ENCODE measurements at regions not wholly inside any gene's neighbourhood (a gene's known extent, or its start where the extent isn't known, plus 50 kb on each side); places are given as distances from the start of the nearest gene placed in this dataset.

DNA sequence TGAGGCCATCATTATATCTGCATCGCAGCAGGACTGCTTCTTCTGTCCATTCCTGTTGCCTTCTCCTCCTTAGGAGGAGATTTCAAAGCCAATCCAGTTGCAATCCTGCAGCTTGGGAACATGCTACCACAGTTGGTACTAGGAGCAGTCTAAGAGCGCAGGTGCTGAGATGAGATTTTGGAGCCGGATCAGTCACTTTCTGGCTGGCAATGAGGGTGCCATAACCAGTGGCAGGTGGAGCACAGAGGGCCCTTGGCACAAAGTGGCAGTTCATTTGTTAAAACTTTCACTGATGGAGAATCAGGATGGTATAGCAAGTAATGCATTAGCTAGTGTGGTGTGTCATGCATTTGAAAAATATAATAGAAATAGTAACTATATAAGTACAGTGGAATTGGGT lies 173.7 kb upstream of the ATP5MC3 start:
- H3K27me3 ChIP-seq (replicated peaks; ENCODE audit: control insufficient read depth, insufficient read depth, low read length), result no peaks in the 10 kb centered on the region; the same call in 1 of the 2 replicates
- intact Hi-C loops (cut with micrococcal nuclease; ENCODE audit: unreplicated experiment), result no loop called here
- Mint-ChIP-seq H3K36me3 (ENCODE audit: insufficient read depth, unreplicated experiment) (no peaks in the 10 kb centered on the region), H3K4me3 (ENCODE audit: unreplicated experiment) (no peak overlapping the region), H3K9me3 (ENCODE audit: unreplicated experiment) (no peaks in the 10 kb centered on the region), H3K4me1 (ENCODE audit: low read depth, unreplicated experiment) (no peaks in the 10 kb centered on the region), H3K27me3 (ENCODE audit: insufficient read depth, unreplicated experiment) (peaks cover 28% of the 10 kb centered on the region), H3K27ac (ENCODE audit: unreplicated experiment) (no peak overlapping the region)
- TF ChIP-seq, protein P1, sequence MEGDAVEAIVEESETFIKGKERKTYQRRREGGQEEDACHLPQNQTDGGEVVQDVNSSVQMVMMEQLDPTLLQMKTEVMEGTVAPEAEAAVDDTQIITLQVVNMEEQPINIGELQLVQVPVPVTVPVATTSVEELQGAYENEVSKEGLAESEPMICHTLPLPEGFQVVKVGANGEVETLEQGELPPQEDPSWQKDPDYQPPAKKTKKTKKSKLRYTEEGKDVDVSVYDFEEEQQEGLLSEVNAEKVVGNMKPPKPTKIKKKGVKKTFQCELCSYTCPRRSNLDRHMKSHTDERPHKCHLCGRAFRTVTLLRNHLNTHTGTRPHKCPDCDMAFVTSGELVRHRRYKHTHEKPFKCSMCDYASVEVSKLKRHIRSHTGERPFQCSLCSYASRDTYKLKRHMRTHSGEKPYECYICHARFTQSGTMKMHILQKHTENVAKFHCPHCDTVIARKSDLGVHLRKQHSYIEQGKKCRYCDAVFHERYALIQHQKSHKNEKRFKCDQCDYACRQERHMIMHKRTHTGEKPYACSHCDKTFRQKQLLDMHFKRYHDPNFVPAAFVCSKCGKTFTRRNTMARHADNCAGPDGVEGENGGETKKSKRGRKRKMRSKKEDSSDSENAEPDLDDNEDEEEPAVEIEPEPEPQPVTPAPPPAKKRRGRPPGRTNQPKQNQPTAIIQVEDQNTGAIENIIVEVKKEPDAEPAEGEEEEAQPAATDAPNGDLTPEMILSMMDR (IDR thresholded peaks at IDR 0.05; ENCODE audit: insufficient read depth in 1 of 2, low read depth in 1 of 2, low read length in 1 of 2, severe bottlenecking in 1 of 2, unreplicated experiment in 1 of 2), result no peak
- no peak for DNase-seq
- ChIA-PET CTCF (interaction anchor here (0.5 kb wide), 1 partner anchor 403 kb away, joined by 4 read pairs; no protein-coding TSS in a partner anchor), POLR2A (no interaction called here)
- H3K9me3 ChIP-seq, result no peaks in the 10 kb centered on the region
- no peaks in the 10 kb centered on the region for H3K4me1 ChIP-seq
- H3K36me3 ChIP-seq (ENCODE audit: control insufficient read depth, insufficient read depth, low read length), result no peaks in the 10 kb centered on the region
- BruUV-seq (replicated peaks), result no TSS peak
- H3K4me3 ChIP-seq (ENCODE audit: low read depth, low read length), result no peak overlapping the region

DNA sequence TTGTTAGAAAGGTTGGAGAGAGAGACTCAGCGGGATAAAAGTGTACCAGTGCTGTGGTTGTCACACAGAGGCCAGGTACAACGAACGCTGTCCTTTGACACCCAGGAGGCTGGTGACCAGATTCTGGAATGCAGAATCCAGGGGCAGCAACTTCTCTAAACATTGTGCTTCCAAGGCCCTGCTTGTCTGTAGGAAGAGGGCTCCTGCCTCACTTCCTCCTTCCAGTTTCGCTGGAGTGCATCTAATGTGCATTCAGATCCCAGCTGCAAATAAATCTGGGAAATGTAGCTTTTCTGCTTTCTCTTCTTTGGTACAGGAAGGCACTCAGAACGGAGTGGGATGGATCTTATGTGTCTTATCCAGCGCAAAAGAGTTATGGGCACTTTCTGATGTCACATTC lies 171.8 kb upstream of the ATP5MC3 start:
- BruUV-seq (replicated peaks), result no TSS peak

DNA sequence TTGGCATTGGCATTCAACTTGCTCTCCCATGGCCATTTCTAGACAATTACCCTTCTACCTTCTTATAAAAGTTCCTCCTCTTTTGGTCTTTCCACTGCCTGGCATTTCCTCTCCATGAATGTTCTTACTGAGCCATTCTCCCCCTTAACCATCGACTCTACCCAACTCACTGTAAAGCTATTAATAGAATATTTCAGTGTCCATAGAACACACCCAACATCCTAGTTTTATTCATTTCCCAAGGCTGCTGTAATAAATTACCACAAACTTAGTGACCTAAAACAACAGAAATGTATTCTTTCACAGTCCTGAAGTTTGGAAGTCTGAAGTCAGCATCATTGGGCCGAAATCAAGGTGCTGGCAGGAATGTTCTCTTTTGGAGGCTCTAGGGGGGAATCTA lies 170.0 kb upstream of the ATP5MC3 start:
- H3K27ac Mint-ChIP-seq (ENCODE audit: unreplicated experiment), result no peak overlapping the region
- no peaks in the 10 kb centered on the region for H3K36me3 Mint-ChIP-seq (ENCODE audit: insufficient read depth, unreplicated experiment)
- ChIA-PET POLR2A (no interaction called here), CTCF (no interaction called here)
- H3K4me1 Mint-ChIP-seq (ENCODE audit: low read depth, unreplicated experiment), result no peaks in the 10 kb centered on the region
- TF ChIP-seq, protein P1 (IDR thresholded peaks at IDR 0.05; ENCODE audit: insufficient read depth in 1 of 2, low read depth in 1 of 2, low read length in 1 of 2, severe bottlenecking in 1 of 2, unreplicated experiment in 1 of 2), result no peak
- Histone ChIP-seq H3K4me1 (no peaks in the 10 kb centered on the region), H3K36me3 (ENCODE audit: control insufficient read depth, insufficient read depth, low read length) (no peaks in the 10 kb centered on the region), H3K9me3 (no peaks in the 10 kb centered on the region), H3K27me3 (replicated peaks; ENCODE audit: control insufficient read depth, insufficient read depth, low read length) (no peaks in the 10 kb centered on the region; the same call in 1 of the 2 replicates), H3K4me3 (ENCODE audit: low read depth, low read length) (no peak overlapping the region)
- no peak for DNase-seq
- BruUV-seq (replicated peaks), result no TSS peak
- H3K4me3 Mint-ChIP-seq (ENCODE audit: unreplicated experiment), result no peak overlapping the region
- H3K9me3 Mint-ChIP-seq (ENCODE audit: unreplicated experiment), result no peaks in the 10 kb centered on the region
- H3K27me3 Mint-ChIP-seq (ENCODE audit: insufficient read depth, unreplicated experiment), result peaks cover 27% of the 10 kb centered on the region
- intact Hi-C loops (cut with micrococcal nuclease; ENCODE audit: unreplicated experiment), result no loop called here

More for the DNA sequence above, 171.8 kb upstream of the ATP5MC3 start:
- ChIA-PET CTCF (no interaction called here), POLR2A (no interaction called here)
- Histone ChIP-seq H3K4me3 (ENCODE audit: low read depth, low read length) (no peak overlapping the region), H3K4me1 (no peaks in the 10 kb centered on the region), H3K36me3 (ENCODE audit: control insufficient read depth, insufficient read depth, low read length) (no peaks in the 10 kb centered on the region), H3K9me3 (no peaks in the 10 kb centered on the region), H3K27me3 (replicated peaks; ENCODE audit: control insufficient read depth, insufficient read depth, low read length) (no peaks in the 10 kb centered on the region; the same call in 1 of the 2 replicates)
- Mint-ChIP-seq H3K27me3 (ENCODE audit: insufficient read depth, unreplicated experiment) (peaks cover 27% of the 10 kb centered on the region), H3K4me1 (ENCODE audit: low read depth, unreplicated experiment) (no peaks in the 10 kb centered on the region), H3K36me3 (ENCODE audit: insufficient read depth, unreplicated experiment) (no peaks in the 10 kb centered on the region), H3K9me3 (ENCODE audit: unreplicated experiment) (no peaks in the 10 kb centered on the region), H3K4me3 (ENCODE audit: unreplicated experiment) (no peak overlapping the region), H3K27ac (ENCODE audit: unreplicated experiment) (no peak overlapping the region)
- DNase-seq, result no peak
- TF ChIP-seq, protein P1 (IDR thresholded peaks at IDR 0.05; ENCODE audit: insufficient read depth in 1 of 2, low read depth in 1 of 2, low read length in 1 of 2, severe bottlenecking in 1 of 2, unreplicated experiment in 1 of 2), result no peak
- intact Hi-C loops (cut with micrococcal nuclease; ENCODE audit: unreplicated experiment), result no loop called here

All from Caco-2 (cell line).